Myocyte (in vitro differentiated cells): ENCODE measurements at regions not wholly inside any gene's neighbourhood (a gene's known extent, or its start where the extent isn't known, plus 50 kb on each side); places are given as distances from the start of the nearest gene placed in this dataset.
A peak's percentile ranks its signal among the peaks of the same experiment; 100 is the strongest.

ENCODE experiments used
- DNase-seq: peaks from one replicate; pipeline ENCODE4 v3.0.0-alpha.2; 2012; ENCODE audit warnings: low read depth

GRCh38 chr15:58324533-58324932, 107.3 kb upstream of the LIPC start:
- DNase-seq = no peak

- no peak for DNase-seq
Observed at GRCh38 chr15:58327958-58328357, 103.8 kb upstream of the LIPC start.

GRCh38 chr15:58329211-58329610, 102.6 kb upstream of the LIPC start:
- no peak for DNase-seq

DNA sequence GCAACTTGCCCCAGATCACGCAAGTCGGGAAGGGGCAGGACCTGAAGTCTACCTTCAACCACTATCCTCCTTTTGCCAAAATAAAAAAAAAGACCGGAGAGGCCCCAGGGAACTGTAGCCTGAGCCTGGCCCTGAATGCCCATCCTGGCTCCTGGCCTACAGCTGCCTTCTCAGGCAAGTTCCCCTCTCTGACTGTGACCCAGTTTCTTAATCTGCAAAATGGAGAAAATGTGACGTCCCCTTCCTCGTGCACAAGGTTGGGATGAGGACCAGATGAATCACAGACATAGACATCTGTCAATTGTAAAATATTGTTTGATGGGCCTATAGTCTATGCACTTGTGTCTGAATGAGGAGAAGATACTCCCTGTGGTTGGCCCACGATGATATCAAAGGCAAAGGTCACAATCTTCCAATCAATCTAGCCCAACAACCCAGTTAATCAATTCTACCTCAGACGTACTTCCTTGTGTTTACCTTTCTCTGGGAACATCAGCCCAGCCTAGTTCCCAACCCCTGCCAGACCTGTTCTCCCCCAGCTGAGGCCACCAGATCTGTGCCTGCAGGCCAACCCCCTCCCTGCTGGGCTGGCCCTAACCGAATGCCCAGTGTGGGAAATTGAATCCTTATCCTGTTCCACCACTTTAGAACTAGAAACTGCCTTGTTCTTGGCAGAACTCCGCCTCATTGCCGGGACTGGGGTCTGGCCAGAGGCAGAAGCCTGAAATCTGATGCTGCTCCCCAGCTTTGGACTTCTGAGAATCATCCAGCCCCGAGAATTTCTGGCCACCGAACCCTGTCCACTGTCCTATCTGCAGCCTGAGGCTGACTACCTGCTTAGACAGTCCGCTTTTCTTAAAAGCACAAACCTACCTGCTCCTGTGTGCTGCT, 101.8 kb upstream of the LIPC start:
- no peak for DNase-seq

DNA sequence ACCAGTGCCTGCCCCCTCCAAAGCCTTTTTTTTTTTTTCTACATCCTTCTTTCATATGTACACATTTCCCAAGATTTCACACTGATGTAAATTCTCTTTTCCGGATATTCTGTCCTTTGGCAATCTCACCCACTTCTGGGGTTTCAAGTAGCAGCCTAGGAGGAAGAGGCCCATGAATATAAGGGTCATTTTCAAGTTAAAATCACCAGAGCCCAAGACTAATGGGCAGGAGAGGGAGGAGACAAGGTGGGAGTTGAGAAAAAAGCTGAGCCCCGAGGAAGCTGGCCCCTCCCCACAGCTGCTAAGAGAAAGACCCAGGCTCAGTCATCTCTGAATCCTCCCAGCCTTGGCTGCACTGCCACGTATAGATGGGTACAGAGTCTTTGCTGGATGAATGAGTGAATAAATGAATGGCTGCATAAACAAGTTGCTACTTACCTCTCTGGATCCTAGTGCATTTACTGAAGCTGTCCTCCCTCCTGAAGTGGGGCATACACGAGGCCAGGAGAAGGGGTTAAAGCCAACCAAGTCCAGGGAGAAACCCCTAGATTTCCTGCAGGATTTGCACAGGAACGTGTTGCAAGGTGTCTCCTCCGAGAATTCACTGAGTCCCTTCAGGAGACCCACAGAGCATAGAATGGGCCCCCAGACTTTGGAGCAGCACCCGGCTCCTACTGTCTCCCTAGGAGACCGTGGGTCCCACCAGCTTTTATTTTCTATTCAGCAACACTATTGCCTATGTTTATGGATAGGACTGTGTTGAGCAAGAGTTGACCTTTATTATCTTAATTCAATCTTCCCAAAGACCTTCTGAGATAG, 100.8 kb upstream of the LIPC start:
- no peak for DNase-seq

DNA sequence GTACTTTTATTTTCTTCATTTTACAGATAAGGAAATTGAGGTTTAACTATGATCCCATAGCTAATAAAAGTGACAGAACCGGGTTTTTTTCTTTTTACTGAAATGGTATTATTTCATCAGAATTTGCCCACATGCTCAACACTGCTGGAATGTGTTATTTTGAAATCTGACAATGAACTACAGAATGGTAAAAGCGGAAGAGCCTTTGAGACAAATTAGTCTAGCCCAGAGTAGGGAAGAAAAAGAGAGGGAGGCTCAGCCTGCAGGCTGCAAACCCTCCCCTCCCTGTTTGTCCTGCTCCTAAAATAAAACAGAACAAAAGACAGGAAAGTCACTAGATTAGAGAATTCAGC, 100.3 kb upstream of the LIPC start:
- DNase-seq = no peak

- peak; percentile 100 for DNase-seq
Observed at GRCh38 chr15:58331913-58332675, 99.7 kb upstream of the LIPC start.

GRCh38 chr15:58332676-58333400, 99.0 kb upstream of the LIPC start:
- peak; percentile 22 for DNase-seq

DNA sequence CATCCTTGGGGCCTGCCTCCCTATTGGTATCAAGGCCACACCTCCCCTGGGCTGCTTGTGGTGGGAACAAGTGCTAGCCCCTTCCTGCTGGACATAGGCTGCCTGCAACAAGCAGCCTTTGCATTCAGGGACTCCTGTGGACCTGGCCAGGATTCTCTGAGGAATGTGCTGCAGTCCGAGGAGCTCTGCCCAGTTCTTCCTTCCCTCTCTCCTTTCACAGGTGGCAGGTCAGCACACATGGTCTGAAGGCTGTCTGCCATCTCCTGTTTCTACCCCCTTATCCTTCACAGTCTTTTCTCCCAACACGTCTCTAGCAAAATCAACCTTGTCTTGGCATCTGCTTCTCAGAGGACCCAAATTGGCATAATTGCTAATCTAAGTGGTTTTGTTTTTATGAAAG, 97.0 kb upstream of the LIPC start:
- no peak for DNase-seq

DNA sequence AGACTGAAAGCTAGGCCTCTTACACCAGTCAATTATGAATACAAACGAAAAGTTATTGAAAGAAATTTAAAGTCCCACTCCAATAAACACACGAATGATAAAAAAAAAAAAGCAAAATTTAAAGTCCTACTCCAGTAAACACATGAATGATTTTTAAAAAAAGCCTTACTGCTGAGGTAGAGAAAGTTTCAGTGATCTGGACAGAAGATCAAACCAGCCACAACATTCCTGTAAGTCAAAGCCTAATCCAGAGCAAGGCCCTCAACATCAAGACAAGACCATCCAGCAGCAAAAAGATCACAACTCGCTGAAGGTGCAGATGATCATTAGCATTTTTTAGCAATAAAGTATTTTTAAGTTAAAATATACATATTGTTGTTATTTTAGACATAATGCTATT, 95.6 kb upstream of the LIPC start:
- DNase-seq = no peak

- no peak for DNase-seq
Observed at GRCh38 chr15:58340176-58340575, 91.6 kb upstream of the LIPC start.

DNA sequence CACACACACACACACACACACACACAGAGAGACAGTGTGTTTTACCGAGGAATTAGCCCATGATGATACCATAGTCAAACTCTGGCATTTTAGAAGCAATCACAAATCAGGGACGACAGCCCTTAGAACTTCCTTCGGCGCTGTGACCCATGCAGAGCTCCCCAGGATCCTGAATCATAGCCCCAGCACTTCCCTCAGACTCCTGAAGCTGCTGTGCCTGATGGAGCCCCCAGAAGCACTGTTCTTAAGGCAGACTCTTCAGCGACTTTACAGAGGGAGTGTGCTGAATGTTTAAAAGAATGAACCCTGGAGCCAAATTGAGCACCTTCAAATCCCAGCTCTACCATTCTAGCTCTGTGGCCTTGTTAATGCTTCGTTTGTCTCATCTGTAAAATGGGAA, 89.3 kb upstream of the LIPC start:
- no peak for DNase-seq

- no peak for DNase-seq
Observed at GRCh38 chr15:58344213-58345070, 87.3 kb upstream of the LIPC start.

GRCh38 chr15:58346361-58346760, 85.4 kb upstream of the LIPC start:
- DNase-seq = peak; percentile 90

- peak; percentile 18 for DNase-seq
Observed at GRCh38 chr15:58348095-58348812, 83.5 kb upstream of the LIPC start.

DNA sequence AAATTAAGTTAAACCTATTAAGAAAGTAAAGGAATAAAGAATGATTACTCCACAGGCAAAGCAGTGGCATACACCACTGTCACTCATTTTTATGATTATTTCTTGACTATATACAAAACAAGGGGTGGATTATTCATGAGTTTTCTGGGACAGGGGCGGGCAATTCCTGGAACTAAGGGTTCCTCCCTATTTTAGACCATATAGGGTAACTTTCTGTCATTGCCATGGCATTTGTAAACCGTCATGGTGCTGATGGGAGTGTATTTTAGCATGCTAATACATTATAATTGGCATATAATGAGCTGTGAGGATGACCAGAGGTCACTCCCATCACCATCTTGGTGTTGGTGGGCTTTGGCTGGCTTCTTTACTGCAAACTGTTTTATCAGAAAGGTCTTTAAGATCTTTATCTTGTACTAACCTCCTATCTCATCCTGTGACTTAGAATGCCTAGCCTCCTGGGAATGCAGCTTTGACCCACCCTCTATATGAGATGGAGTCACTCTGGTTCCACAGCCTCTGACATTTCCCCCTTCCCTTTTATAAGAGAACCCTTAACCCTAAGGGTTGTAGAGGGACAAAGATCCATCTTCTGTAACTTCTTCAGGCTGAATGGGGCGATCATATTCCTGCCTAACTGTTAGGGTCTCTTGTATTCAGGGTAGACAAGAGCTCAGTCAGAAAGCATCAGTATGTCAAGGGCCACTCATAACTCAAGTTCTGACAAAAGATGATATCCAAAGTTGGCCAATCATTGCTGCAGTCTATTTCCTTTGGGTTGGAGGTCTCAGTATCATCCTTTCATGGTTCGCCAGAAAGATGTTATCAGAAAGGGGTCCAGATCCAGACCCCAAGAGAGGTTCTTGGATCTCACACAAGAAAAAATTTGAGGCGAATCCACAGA, 79.5 kb upstream of the LIPC start:
- DNase-seq = peak; percentile 23

DNA sequence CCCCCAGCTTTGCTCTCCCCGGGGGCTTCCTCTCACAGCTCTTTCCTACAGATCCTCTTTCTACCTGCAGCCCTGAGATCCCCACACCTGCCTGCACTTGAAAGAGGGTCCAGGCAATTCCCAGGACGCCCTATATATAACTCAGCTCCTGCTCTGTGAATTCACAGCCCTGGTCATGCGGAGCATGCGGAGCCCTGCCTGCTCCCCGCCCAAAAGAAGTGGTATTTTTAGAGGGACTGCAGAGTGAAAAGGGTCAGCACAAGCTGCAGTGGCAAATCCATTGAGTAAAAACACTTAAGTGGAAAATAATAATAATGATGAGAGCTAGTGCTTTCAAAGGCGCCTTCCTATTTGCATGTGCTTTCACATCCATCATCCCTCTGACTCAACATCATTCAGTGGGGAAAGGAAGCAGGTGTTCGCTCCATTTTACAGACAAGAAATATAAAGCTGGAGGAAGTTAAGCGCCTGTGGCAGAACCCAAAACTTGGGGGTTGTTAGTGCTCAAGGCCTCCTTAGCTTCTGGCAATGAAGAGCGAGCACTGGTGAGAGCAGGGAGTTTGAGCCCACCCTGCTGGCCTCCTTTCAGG, 76.3 kb upstream of the LIPC start:
- peak; percentile 15 for DNase-seq

DNA sequence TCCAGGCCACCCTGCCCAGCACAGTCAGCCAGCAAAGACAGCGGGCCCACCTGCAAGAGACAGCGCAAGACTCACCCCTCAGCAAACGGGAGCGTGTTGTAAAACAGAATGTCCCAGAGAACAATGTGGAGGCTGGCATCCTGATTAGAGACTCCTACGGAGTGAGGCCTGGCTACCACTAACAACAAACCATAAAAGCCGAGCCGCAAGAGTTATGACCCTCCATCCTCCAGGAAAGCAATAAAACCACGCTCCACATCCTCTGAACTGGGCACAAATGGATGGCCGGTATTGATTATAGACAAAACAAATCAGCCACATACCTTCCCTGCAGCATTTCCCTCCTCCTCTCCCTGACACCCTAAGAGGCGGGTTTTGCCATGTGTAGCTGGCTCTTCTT, 75.8 kb upstream of the LIPC start:
- DNase-seq = no peak
